GM19043 (cell line): ENCODE measurements at regions not wholly inside any gene's neighbourhood (a gene's known extent, or its start where the extent isn't known, plus 50 kb on each side); places are given as distances from the start of the nearest gene placed in this dataset.
"Not testable (repeated sequence)": the region's sequence is repeated elsewhere in the genome, so short reads cannot be mapped to it uniquely, and the experiment has no call there.

Experiments used
- ATAC-seq: cut with Tn5 transposase; IDR thresholded peaks from one replicate; pipeline ENCODE4 v1.9.1; 2021; ENCODE audit warnings: low read depth; ENCODE audit not compliant: unreplicated experiment

DNA sequence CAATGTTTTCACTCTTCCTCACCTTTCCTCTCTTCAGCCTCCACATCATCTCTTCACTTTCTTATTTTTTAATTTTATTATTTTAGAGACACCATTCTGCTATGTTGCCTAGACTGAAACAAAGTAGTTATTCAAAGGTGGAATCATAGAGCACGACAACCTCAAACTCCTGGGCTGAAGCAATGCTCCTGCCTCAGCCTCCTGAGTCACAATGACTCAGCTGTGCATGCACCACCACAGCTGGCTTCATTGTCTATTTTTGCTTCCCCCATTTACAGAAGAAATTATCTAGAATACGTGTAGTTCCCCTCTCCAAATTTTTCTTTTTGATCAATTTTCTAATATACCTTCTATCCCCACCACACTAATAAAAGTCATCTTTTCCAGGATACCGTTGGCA lies 911.5 kb upstream of the SOX11 start:
- ATAC-seq = no peak

DNA sequence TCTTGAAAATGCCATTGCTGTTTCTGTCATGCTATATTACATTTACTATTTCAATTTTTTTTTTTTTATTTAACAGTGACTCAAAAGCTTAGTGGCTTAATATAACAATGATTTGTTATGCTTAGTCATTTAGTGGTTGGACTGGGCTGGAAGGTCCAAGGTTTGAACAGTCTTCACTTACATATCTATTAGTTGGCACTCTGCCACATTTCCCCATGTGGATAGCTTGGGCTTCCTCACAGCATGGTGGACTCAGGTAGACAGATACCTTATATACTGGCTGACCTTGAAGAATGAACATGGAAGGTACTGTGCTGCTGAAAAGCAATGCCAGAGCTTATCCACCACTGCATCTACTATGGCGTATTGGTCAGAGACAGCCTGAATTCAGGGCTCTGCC lies 909.5 kb upstream of the SOX11 start:
- ATAC-seq = no peak

DNA sequence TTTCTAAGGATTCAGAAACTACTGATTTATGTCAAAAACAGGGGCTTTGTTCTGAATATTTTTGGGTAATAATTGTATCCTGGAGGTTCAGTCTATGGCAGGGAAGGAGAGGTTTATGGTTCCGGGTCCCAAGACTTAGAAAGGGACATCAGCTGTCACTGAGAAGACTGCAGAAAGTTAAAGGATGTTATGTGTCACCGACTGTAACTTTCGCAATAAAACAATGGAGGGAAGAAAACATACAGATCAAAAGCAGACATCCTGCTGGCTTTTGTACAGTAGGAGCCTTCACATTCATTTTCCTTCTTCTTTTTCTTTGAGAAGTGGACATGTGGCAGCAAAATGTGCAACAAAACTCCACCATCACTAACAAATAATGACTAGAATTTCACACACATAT lies 900.7 kb upstream of the SOX11 start:
- ATAC-seq = no peak

DNA sequence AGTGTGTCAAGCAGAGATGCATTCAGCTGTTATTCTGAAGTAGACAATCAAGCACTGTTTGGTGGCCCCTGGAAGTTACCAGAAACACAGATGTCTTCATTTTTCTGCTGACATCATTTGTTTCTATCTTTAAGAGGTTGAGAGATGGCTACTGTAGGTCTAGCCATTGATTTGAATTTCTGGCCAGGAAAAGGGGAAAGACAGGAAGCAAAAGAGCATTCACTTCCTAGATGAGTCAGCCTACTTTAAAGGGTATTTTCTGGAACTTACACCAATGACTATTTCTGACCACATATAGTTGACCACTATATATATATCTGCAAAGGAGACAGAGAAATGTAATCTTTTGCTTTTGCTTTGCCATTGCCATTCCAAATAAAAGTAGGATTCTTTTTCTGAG lies 900.1 kb upstream of the SOX11 start:
- ATAC-seq = no peak

DNA sequence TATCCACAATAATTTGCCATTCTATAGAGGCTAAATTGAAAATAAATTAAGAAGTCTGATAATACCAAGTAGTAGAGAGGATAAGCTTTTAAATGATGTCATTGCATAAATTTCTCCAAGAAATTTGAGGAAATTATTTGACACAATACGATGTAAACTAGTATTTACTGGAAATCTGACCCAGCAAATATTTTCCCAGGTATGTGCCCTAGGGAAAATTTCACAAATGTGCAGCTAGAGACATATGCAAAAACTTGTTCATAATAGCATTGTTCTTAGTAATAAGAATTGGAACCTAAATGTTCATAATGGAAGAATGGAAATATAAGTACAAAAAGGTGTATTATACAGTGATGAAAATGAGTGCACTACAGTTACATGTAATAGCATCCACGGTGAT lies 888.8 kb upstream of the SOX11 start:
- ATAC-seq = no peak

DNA sequence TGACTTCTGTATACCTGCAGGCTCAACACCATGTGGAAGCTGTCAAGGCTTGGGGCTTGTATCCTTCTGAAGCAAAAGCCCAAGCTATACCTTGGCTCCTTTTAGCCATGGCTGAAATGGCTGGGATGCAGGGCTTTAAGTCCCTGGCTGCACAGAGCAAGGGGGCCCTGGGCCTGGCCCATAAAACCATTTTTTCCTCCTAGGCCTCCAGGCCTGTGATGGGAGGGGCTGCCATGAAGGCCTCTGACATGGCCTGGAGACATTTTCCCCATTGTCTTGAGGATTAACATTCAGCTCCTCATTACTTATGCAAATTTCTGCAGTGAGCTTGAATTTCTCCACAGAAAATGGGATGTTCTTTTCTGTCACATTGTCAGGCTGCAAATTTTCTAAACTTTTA lies 878.0 kb upstream of the SOX11 start:
- not testable (repeated sequence) for ATAC-seq

DNA sequence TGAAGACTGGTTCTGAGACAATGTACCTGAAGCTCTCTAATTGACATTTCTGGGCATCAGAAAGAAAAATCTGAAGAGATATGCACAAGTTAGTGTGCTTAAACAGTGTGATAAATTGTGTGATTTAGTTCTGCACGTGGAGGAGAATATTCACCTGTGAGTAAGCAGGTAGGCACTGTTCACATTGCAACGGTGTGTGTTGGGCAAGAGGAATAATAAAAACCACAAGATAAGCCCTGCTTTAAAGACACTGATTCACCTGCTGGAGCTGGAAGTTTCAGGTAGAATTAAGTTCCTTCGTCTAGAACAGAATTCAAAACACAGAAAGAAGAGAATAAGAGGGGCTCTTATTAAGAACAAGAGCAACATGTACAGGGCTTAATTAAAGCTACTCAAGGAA lies 864.3 kb upstream of the SOX11 start:
- no peak for ATAC-seq

DNA sequence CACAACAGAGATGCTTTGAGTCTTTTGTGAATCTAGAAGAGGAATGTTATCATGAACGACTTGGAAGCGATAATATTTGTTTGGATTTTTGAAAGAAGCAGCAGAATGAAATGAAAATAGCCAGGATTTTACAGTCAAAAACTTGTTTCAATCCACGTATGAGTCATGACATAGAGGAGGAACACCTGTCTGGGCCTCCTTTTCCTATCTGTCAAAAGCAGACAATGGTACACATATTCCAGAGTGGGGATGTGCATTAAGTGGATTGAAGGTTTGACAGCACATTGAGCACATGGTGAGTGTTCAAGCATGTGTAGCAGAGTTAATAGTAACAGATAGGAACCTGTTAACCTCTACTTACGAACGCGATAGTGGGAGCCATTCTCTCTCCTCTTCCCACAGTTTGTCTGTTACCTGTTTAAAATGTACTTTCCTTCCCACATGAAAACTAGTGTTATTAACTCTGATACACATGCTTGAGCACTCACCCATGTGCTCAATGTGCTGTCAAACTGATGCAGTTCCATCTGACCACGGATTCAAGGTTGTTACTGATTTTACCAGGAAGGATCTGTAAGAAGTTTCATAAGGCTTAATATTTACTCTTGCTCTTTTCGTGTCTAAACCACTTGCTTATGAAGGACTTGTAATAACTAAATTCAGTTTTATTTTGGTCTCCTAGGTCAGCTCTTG lies 863.4 kb upstream of the SOX11 start:
- ATAC-seq = no peak

DNA sequence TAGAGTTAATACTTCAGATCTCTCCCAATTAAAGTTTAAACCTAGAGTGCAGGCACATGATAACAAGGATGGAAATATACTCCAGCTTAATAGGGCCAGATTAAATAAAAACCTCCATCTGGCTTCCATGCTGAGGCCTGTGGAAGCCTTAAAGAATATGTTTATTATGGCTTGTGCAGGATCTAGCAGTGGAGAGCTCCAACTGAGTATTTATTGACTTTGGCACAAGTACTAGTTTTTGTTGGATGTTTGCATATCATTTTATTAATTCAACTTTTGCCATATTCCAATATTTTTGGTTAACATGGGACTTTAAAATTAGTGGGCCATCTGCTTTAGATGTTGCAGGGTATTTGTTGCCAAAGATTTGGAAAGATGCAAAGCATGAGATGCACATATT lies 860.4 kb upstream of the SOX11 start:
- no peak for ATAC-seq

DNA sequence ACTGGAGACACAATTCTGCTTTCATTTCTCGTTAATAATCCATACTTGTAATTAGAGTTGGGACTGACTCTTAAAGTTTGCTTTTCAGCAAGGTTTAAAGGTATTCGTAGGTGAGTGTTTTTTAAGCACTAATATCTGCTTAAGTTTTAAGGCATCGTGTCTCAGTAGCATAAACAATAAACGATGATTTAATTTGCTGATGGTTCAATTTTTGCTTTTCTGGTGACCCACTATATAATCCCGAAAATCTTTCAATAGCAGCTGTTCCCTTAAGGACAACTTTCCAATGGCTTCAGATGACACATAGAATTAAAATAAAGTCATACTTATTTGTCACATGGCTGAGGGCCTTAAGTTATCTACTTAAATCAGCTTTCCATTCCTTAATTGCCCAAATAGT lies 859.5 kb upstream of the SOX11 start:
- no peak for ATAC-seq

DNA sequence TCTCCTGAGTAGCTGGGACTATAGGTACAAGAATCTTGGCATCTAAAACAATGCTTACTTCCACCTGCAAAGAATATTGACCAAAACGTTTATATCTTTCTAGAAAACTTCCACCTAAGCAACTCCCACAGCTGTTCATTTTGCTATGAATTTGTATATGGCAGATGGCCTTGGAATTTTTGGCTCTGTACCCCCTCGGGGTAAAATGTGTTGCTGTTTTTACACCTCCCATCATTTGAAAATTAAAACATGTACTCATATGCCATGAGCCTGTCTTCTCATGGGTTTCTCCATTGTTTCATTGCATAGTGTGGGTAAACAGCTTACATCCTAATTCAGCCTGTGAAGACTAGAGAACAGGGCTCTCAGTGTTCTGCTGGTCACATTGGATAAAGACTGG lies 853.6 kb upstream of the SOX11 start:
- ATAC-seq = no peak

DNA sequence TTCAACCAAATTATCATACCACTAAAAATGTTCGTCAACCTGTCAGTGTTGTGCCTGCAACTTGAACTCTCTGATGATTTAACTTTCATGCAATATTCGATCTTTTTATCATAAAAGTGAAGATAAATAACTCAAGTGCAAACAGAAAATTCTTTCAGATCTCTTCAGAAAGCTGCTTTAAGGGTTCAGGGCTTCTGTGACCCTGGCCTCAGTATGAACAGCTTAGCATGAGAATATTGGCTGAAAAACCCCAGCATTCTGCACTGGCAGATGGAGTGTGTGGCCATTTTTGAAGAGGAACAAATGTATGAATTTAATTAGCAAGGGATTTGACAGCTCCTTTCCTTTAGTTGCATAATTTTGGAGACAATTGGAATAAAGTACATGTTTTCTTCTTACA lies 851.4 kb upstream of the SOX11 start:
- no peak for ATAC-seq

DNA sequence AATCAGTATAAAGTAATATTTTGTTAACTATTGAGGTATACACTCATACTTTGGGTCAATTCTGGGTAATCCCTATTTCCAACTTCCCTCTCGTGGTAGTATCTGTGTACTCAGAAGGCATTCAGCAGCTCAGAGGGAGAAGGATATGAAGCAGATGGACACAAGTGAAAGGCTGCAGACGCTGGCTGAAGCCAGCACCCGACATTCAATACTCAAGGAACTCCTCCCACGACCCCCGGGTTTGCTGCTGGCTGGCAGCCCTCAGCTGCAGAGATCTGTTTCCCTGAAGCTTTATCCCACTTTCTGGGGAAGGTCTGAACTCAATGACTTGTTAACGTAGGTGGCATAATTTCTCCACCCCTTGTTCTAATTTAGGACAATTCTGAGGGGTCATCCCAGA lies 847.3 kb upstream of the SOX11 start:
- ATAC-seq = no peak

DNA sequence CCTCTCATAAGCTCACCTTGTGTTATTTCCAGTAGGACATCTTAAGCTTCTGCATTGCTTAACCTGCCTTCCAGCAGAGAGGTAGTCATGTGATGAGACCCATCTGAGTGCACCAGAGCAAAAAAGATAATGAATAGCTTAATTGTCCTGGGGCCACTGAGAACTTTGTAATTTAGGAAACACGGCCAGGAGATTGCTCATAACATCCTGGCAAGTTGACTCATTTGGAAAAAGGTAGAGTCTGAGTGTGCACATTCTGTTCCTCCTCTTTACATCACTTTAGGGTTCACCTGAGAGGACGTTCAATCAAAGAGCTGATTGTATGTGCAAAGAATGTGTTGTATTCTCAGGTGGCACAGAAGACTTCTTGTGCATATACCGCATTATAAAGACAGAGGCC lies 830.2 kb upstream of the SOX11 start:
- ATAC-seq = no peak

DNA sequence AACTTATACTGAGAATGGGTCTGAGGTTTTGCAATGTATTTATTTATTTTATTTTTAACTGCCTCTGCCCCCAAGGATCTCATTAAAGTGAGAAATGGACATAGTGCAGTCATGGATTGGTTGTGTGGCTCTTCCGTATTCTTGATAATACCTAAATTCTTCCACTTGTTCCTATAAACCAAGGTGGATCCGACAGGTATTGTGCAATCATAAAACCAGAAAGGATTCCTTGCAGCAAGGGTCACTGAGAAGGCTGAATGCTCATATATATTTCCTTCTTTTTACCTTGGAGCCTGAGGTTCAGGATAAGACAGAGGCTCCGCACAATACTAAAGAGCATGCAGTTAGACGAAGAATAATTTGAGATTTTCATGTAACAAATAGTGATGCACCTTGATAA lies 826.0 kb upstream of the SOX11 start:
- no peak for ATAC-seq

DNA sequence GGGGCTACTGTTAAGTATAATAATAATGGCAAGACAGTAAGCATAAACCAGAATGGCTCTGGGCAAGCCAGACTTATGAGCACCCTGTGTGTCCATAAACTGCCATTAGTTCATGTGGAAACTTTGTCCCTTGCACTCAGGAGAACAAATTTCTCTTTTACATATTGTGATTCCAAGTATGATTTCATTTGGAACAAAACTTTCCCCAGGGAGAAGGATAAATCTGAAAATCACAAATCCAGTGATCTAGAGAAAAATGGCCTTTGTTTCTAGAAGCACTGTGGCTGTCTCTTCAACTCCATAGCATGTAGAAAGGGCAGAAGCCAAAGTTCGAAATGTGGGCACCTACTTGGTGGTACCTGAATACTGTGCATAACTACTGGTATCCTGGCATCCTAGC lies 823.7 kb upstream of the SOX11 start:
- ATAC-seq = no peak

DNA sequence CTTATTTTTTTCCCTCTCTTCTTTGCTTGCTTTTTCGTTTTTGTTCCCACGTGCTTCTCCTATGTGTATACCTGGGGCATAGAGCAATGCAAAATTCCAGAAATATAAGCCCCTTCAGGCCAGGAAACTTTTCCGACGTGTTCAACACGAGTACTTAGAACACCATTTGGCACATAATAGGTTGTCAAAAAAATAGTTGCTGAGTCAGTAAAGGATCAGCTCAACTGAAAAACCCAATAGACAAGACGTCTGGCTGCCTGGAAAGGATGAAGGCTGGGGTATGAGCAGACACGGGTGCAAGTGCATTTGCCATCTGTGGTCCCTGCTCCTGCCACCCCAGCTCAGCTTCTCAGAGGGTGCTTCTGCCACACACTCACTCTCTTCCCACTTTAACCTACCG lies 823.0 kb upstream of the SOX11 start:
- ATAC-seq = no peak

DNA sequence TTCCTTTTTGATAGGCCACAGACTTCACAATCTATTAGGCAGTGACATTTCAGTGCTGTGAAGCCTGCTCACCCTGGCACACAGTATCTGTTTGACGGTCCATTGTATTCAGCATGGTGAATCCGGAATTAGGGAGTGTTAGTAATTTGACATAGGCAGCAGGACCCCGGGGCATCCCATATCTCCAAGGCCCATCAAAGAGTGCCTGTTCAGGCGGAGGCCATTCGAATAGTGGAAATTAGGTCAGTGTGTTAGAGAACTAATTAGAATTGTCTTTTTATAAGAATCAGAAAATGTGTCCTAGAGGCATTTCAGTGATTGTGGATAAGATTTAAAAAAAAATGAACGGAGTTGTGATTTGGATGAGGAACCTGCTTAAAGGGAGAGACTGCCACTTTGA lies 818.8 kb upstream of the SOX11 start:
- no peak for ATAC-seq

DNA sequence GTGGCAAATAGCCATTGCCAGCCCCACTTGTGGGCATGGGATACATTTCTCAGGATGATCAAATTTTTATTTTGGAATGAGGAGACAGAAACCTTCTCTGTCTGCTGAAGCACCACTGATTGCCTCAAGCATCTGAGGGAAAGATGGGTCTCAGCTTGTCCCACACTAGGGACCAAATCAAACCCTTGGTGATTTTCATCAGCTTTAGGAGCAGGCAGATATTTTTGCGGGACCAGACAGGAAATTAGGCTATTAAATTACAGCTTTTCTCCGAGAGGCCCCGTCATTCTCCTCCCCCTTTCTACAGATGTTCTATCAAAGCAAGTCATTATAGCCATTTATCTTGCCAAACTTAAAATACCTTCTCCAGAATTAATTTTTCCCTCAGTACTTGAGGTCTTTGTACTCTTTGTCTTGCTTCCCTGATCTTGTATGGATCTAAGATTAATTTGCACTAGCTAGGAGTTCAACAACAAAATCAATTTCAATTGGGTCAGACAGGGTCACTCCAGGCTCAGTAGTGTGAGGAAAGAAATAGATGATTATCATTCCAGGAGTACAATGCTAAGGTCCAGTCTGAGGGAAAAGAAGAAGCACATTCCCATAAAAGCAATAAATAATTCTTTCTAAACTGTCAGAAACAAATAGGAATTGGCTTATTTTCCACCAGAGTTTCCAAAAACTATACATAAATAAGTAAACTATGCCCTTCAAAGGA lies 818.1 kb upstream of the SOX11 start:
- ATAC-seq = no peak

DNA sequence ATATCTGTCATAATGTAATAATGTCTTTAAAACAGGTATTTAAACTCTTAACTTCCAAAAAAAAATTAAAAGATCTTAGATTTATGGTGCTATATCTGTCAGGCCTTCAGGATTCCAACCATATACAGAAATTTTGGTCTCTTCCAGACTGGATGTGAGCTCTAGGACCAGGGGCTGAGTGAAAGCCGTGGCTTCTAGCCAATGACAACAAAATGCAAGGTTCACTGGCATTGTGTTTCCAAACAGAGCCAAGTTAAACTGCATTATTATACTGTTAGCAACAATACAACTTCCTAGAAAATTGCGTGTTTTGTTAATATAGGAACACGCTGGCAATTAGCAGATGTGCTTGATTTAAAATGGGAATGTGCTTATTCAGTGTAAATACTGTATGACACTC lies 809.8 kb upstream of the SOX11 start:
- no peak for ATAC-seq

DNA sequence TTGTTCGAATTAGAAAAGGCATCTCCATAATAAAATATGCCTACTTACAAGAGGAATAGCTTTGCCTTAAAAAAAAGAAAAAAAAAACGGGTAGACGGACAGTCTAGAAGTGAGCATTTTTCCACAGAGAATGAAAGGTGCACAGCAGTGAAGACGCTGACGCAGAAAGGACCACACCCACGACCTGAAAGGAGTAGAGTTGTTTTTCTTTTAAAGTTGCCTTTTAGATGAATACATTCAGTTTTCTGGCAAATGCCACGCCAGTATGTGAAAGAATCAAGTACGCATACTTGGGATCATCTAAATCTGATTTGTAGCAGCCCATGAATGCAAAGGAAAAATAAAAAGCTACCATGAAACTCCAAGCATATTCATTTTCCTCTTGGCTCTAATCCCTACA lies 809.2 kb upstream of the SOX11 start:
- ATAC-seq = no peak

DNA sequence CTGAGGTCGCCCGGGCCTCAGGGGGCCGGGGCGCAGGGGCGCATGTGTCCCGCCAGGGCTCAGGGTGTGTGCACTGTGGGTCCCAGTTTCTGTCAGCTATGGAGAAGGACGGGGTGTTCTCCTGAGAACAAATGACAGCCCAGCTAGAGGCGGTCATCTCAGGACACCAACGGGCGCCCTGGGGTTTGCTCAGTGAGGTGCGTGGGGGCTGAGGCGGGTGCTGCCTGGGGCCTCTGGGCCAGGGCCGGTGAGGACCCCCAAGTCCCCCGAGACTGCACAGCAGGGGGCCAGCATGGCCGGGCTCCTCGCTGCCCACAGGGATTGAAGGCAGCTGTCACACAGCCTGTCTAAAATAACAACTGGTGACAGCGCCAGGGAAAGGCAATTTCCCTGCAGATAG lies 808.8 kb upstream of the SOX11 start:
- no peak for ATAC-seq
